ENCODE measurements at regions not wholly inside any gene's neighbourhood (a gene's known extent, or its start where the extent isn't known, plus 50 kb on each side); places are given as distances from the start of the nearest gene placed in this dataset.

DNA sequence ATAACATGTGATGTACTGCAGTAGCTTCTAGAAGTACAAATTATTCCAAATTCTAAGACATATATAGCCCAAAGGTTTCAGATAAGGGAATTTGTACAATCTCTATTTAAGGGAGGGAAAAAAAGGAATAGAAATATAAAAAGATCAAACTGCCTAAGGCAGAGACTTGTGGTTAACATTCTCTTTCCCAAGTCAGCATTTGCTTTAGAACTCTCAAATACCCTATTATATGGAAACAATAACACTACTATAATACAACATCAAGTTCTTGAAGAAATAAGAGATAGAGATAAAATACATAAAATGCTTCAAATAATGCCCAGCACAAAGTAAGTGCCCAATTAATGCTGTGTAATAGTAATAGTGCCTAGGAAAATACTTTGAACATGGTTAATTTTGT, 123.1 kb downstream of the CRPPA start:
- H3K4me1 ChIP-seq (ENCODE audit: control insufficient read depth, insufficient read depth, low read length): no peaks in the 10 kb centered on the region
- H3K27ac ChIP-seq (ENCODE audit: low read length): no peak overlapping the region
- no peaks in the 10 kb centered on the region for H3K27me3 ChIP-seq (ENCODE audit: control insufficient read depth, insufficient read depth, low read length)
- H3K4me3 ChIP-seq (ENCODE audit: low read length): no peak overlapping the region
- H3K9me3 ChIP-seq (replicated peaks; ENCODE audit: control insufficient read depth, low read depth, low read length): no peaks in the 10 kb centered on the region
- no peaks in the 10 kb centered on the region for H3K36me3 ChIP-seq (ENCODE audit: control insufficient read depth, insufficient read depth, low read length)
- no peak for DNase-seq

DNA sequence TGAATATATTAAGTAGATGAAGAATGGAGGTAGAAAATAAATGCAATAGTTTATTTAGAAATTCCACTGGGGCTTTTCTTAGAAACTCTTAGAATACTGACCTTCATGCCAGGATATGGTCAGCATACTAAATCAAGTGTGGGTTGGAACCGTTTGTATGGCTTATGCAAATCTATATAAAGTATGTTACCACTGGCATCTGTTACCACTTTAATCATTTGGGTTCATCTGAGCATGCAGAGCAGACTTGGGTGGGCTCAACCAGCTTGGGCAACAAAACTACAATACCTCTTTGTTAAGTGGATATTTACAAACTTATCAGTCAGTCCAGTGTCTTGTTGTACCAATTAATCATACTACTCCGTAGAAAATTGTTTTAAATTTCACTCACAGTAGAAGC, 125.8 kb downstream of the CRPPA start:
- no peaks in the 10 kb centered on the region for H3K9me3 ChIP-seq (replicated peaks; ENCODE audit: control insufficient read depth, low read depth, low read length)
- no peak overlapping the region for H3K4me3 ChIP-seq (ENCODE audit: low read length)
- peak; percentile 37 for DNase-seq
- no peak overlapping the region for H3K27ac ChIP-seq (ENCODE audit: low read length)
- WGBS (ENCODE audit: insufficient coverage): no CpG with 5 or more reads among the region's 2 CpGs
- no peaks in the 10 kb centered on the region for H3K36me3 ChIP-seq (ENCODE audit: control insufficient read depth, insufficient read depth, low read length)
- H3K27me3 ChIP-seq (ENCODE audit: control insufficient read depth, insufficient read depth, low read length): no peaks in the 10 kb centered on the region
- H3K4me1 ChIP-seq (ENCODE audit: control insufficient read depth, insufficient read depth, low read length): no peaks in the 10 kb centered on the region

- Histone ChIP-seq H3K27me3 (ENCODE audit: control insufficient read depth, insufficient read depth, low read length) (no peaks in the 10 kb centered on the region), H3K4me3 (ENCODE audit: low read length) (no peak overlapping the region), H3K9me3 (replicated peaks; ENCODE audit: control insufficient read depth, low read depth, low read length) (no peaks in the 10 kb centered on the region), H3K4me1 (ENCODE audit: control insufficient read depth, insufficient read depth, low read length) (no peaks in the 10 kb centered on the region), H3K36me3 (ENCODE audit: control insufficient read depth, insufficient read depth, low read length) (no peaks in the 10 kb centered on the region), H3K27ac (ENCODE audit: low read length) (no peak overlapping the region)
- DNase-seq: no peak
- no CpG with 5 or more reads among the region's 3 CpGs for WGBS (ENCODE audit: insufficient coverage)
Observed at GRCh38 chr7:16293669-16294425, 127.5 kb downstream of the CRPPA start.

GRCh38 chr7:16284581-16284980, 136.8 kb downstream of the CRPPA start:
- Histone ChIP-seq H3K27ac (ENCODE audit: low read length) (no peak overlapping the region), H3K36me3 (ENCODE audit: control insufficient read depth, insufficient read depth, low read length) (no peaks in the 10 kb centered on the region), H3K4me1 (ENCODE audit: control insufficient read depth, insufficient read depth, low read length) (no peaks in the 10 kb centered on the region), H3K9me3 (replicated peaks; ENCODE audit: control insufficient read depth, low read depth, low read length) (no peaks in the 10 kb centered on the region), H3K27me3 (ENCODE audit: control insufficient read depth, insufficient read depth, low read length) (no peaks in the 10 kb centered on the region), H3K4me3 (ENCODE audit: low read length) (no peak overlapping the region)
- DNase-seq: no peak
- no CpG with 5 or more reads among the region's 4 CpGs for WGBS (ENCODE audit: insufficient coverage)

GRCh38 chr7:16278167-16278787, 143.1 kb downstream of the CRPPA start:
- no peaks in the 10 kb centered on the region for H3K4me1 ChIP-seq (ENCODE audit: control insufficient read depth, insufficient read depth, low read length)
- H3K9me3 ChIP-seq (replicated peaks; ENCODE audit: control insufficient read depth, low read depth, low read length): no peaks in the 10 kb centered on the region
- no CpG with 5 or more reads among the region's 1 CpG for WGBS (ENCODE audit: insufficient coverage)
- DNase-seq: no peak
- no peaks in the 10 kb centered on the region for H3K36me3 ChIP-seq (ENCODE audit: control insufficient read depth, insufficient read depth, low read length)
- no peak overlapping the region for H3K27ac ChIP-seq (ENCODE audit: low read length)
- H3K4me3 ChIP-seq (ENCODE audit: low read length): no peak overlapping the region
- no peaks in the 10 kb centered on the region for H3K27me3 ChIP-seq (ENCODE audit: control insufficient read depth, insufficient read depth, low read length)

DNA sequence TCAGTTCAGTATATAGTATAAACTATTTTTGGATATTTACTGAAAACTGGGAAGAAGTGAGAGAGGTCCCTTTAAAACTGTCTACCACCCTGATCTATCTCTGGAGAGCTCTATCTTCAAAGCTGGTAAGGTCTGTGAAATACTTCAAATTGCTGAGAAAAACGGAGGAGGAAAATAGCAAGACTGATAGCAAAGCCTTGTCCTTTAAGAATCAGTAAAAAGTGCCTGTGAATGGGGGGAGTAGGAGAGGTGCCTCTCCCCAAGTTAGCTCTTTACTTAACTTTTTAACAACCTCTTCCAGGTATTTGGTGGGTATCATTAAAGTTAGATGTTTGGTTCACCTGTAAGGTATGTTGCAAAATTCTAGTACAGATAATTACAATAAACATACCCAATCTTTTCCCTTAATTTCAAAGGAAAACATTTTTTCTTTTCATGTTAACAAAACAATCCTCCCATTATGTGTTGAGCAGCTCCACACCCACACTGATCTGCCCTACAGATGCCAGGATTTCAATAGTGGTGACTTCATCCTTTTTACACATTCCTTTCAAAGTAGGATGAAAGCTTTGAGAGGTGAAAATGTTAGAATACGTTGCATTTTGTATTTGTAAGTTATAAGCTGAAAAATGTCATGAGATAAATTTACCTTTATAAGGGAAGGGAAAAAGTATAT, 149.2 kb downstream of the CRPPA start:
- H3K27me3 ChIP-seq (ENCODE audit: control insufficient read depth, insufficient read depth, low read length): no peaks in the 10 kb centered on the region
- H3K4me1 ChIP-seq (ENCODE audit: control insufficient read depth, insufficient read depth, low read length): no peaks in the 10 kb centered on the region
- no CpG with 5 or more reads among the region's 2 CpGs for WGBS (ENCODE audit: insufficient coverage)
- no peak overlapping the region for H3K27ac ChIP-seq (ENCODE audit: low read length)
- no peaks in the 10 kb centered on the region for H3K9me3 ChIP-seq (replicated peaks; ENCODE audit: control insufficient read depth, low read depth, low read length)
- no peaks in the 10 kb centered on the region for H3K36me3 ChIP-seq (ENCODE audit: control insufficient read depth, insufficient read depth, low read length)
- DNase-seq: no peak
- no peak overlapping the region for H3K4me3 ChIP-seq (ENCODE audit: low read length)

DNA sequence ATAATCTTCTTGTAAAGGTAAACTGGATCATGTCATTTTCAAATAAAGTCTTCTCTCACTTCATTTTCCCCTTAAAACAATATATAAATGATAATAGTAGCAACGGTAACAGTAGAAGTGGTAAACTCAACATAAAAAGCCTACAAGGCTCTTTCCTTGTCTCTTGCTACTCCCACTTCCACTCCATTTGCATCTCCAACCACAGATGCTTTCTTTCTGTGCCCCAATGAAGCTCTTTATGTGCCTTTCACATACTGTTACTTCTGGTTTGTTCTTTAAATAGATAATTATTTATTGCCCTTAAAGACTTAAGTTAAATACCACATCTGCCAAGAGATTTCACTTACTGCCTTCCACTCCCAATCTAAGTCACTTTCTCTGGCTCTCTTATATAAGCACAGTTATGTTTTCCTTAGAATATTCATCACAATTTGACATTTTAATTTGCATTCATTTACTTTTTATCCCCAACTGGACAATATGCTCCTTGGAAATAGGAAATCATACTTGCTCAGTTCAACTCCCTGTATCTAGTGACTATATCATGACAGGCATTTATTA, 149.9 kb downstream of the CRPPA start:
- H3K9me3 ChIP-seq (replicated peaks; ENCODE audit: control insufficient read depth, low read depth, low read length): no peaks in the 10 kb centered on the region
- H3K27ac ChIP-seq (ENCODE audit: low read length): no peak overlapping the region
- H3K36me3 ChIP-seq (ENCODE audit: control insufficient read depth, insufficient read depth, low read length): no peaks in the 10 kb centered on the region
- H3K27me3 ChIP-seq (ENCODE audit: control insufficient read depth, insufficient read depth, low read length): no peaks in the 10 kb centered on the region
- no peaks in the 10 kb centered on the region for H3K4me1 ChIP-seq (ENCODE audit: control insufficient read depth, insufficient read depth, low read length)
- WGBS (ENCODE audit: insufficient coverage): no CpG with 5 or more reads among the region's 1 CpG
- no peak for DNase-seq
- H3K4me3 ChIP-seq (ENCODE audit: low read length): no peak overlapping the region

DNA sequence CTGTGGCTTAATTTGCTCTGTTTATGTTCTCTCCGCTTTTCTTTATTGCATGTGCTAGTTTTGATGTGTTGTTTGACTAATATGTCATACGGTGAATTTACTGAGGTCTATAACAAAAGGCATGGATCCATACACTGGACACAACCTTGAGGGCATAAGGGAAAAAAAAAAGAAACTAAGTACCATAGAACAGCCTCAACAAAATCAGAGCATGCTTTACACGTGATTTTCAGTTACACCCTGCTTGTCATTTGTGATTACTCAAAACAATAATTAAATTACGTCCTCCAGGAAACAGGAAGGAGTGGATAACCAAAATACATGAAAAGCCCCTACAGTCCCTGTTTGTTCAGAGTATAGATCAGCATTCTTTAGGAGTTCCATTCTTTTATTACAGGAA, 150.5 kb downstream of the CRPPA start:
- no CpG with 5 or more reads among the region's 4 CpGs for WGBS (ENCODE audit: insufficient coverage)
- Histone ChIP-seq H3K36me3 (ENCODE audit: control insufficient read depth, insufficient read depth, low read length) (no peaks in the 10 kb centered on the region), H3K9me3 (replicated peaks; ENCODE audit: control insufficient read depth, low read depth, low read length) (no peaks in the 10 kb centered on the region), H3K27me3 (ENCODE audit: control insufficient read depth, insufficient read depth, low read length) (no peaks in the 10 kb centered on the region), H3K27ac (ENCODE audit: low read length) (no peak overlapping the region), H3K4me3 (ENCODE audit: low read length) (no peak overlapping the region), H3K4me1 (ENCODE audit: control insufficient read depth, insufficient read depth, low read length) (no peaks in the 10 kb centered on the region)
- DNase-seq: no peak

DNA sequence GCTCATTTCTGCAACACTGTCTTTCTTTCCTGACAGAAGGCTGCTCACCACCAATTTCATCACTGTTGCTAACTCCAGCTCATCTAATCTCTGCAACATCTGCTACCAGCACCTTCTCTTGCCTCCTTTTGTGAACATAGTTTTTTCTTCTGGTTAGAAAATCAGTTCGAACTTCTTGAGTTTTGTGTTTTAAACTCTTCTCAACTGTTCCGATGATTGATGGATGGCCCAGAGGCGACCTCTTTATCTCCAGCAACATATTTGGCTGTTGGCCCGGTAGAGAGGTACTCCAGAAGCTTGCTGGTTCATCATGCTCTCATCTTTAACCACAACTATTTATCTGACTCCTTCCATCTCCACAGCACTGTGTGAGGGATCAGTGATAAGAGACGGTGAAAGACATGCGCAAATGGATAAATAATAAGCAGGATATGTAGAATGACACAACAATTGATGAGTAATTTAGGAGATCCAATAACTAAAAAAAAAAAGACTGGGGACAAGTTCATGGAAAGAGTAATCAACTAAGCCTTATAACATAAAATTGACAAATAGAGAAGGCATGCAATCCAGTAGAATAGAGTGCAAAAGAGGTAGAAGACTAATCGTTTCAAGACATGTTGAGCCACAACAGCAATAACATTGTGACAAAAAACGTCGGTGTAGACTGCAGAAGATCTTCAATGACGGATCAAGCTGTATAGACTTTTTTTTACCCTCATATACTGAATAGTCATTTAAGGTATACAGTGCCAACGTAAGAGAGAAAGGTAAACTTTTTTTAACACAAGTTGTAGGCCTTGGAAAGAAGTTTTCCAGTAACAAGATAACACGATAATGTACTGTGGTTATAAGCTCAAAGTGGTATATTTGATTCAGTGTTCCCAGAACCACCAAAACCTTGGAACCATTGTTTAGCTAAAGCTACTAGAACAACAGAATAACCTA, 152.2 kb downstream of the CRPPA start:
- DNase-seq: no peak
- Histone ChIP-seq H3K27me3 (ENCODE audit: control insufficient read depth, insufficient read depth, low read length) (no peaks in the 10 kb centered on the region), H3K36me3 (ENCODE audit: control insufficient read depth, insufficient read depth, low read length) (no peaks in the 10 kb centered on the region), H3K4me1 (ENCODE audit: control insufficient read depth, insufficient read depth, low read length) (no peaks in the 10 kb centered on the region), H3K4me3 (ENCODE audit: low read length) (no peak overlapping the region), H3K9me3 (replicated peaks; ENCODE audit: control insufficient read depth, low read depth, low read length) (no peaks in the 10 kb centered on the region), H3K27ac (ENCODE audit: low read length) (no peak overlapping the region)
- no CpG with 5 or more reads among the region's 12 CpGs for WGBS (ENCODE audit: insufficient coverage)

Measured in muscle of leg (tissue), 3 donors.